ENCODE measurements at regions not wholly inside any gene's neighbourhood (a gene's known extent, or its start where the extent isn't known, plus 50 kb on each side); places are given as distances from the start of the nearest gene placed in this dataset.

DNA sequence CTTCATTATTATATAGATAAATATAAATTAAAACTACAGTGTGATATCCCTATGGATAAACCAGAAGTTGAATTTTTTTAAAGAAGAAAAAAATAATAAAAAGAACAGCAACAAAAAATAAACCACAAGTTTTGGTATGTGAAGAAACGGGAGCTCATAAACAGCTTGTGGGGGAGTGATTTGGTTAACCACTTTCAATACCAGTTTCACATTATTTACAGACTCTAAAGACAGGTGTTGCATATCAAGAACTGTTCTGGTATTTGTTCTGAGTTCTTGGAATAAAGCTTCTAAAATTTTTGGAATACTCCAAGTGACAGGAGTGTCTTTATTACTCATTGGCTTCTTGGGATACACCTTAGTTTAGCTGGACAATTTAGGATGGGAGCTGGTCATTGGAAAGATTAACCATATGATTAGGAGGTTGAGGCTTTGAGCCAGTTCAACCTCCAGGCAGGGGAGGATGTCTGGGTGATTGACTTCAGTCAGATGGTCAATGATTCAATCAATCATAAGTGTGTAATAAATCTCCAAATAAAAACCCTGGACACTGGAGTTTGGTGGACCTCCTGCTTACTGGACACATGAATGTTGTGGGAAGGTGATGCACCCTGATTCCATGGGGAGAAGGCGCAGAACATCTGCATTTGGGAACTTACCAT, 2223.1 kb upstream of the C9orf72 start:
- no peak for TF ChIP-seq CTCF (IDR thresholded peaks at IDR 0.05; ENCODE audit: low read depth, low read length, poor library complexity, severe bottlenecking)
- no peak for TF ChIP-seq EZH2phosphoT487 (IDR thresholded peaks at IDR 0.05; ENCODE audit: borderline replicate concordance, low read length)

Measured in DOHH2 (cell line).